Astrocyte of the hippocampus (primary cell): ENCODE measurements at regions not wholly inside any gene's neighbourhood (a gene's known extent, or its start where the extent isn't known, plus 50 kb on each side); places are given as distances from the start of the nearest gene placed in this dataset.

ENCODE experiments used
- DNase-seq: peaks from one replicate; pipeline ENCODE4 v3.0.0; 2011; ENCODE audit warnings: low read depth, low spot score

DNA sequence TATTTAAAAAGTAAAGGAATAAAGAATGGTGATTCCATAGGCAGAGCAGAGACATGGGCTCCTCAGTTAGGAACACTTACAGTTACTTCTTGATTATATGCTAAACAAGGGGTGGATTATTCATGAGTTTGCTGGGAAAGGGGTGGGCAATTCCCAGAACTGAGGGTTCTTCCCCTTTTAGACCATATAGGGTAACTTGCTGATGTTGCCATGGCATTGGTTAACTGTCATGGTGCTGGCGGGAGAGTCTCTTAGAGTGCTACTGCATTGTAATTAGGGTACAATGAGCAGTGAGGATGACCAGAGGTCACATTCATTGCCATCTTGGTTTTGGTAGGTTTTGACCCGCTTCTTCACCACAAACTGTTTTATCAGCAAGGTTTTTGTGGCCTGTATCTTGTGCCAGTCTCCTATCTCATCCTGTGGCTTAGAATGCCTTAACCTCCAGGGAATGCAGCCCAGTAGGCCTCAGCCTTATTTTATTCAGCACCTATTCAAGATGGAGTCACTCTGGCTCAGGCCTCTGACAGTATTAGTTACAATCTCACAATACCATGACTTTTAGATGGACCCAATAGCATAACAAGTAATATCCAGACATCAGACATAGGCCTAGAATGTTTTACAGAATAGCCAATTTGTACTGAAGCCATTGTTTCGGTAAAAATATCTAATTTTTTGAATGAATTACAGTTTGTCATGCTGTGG, 106.8 kb downstream of the ZBTB18 start:
- DNase-seq = peak; percentile 46

DNA sequence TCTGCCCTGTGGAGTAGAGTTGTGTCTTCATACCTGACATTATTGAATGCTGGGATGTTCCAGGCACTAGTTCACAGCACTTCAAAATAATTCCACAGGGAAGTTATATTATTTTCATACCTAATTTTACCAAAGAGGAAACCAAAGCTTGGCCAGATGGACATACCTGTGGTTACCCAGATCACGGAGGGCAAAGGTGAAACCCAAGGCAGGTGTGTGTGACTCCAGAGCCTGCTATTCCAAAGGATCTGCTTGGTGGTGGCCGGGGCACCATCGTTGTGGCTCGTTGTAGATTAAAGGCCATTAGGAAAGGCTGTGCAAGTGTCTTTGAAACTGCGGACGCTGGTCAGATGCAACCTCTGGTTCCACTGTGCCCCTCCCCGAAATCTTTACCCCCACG, 108.6 kb downstream of the ZBTB18 start:
- no peak for DNase-seq

DNA sequence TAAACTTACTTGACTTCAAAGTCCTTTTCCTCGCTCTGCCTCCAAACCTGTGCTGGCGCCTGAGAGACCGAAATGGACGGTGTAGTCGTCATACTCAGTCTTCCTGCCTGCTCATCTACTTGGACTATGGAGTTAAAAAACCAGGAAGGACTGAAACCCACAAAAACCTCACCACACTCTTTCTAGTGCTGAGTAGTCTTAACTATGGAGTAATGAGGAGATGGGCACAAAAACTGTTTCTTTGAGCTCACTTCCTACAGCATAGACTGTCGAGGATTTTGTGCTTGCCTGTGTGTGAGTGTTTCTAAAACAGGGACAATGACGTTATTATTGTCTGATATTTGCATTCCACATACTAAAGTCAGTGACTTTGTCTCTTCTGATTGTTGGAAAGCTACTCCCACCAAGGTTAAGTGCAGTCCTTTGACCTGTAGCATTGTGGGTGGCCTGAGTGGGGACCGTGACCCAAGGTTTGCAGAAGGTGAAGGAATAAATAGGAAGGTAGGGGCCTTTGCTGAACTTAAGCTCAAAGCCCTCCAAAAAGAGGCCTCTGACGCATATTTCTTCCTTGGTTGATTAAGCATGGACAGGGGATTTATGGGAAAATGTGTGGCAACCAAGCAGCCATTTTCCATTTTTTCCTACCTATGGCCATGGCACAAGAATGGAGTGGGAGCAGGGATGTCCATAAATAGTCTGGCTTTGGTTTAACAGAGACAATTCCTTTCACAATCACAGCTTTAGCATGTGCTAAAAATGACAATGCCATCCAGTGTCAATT, 109.6 kb downstream of the ZBTB18 start:
- DNase-seq = peak; percentile 22

DNA sequence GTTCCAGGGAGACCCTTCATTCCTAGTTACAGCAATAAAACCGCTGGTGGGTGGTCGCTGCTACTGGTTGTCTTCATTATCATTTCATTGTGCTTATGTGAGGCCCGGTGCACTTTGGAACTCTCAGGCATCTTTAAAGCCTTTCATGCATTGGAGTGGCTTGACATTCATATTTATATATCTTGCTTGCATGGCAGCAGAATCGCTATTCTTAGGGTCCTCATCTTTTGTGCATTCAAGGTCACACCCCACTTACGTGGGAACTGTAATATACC, 110.1 kb downstream of the ZBTB18 start:
- no peak for DNase-seq

DNA sequence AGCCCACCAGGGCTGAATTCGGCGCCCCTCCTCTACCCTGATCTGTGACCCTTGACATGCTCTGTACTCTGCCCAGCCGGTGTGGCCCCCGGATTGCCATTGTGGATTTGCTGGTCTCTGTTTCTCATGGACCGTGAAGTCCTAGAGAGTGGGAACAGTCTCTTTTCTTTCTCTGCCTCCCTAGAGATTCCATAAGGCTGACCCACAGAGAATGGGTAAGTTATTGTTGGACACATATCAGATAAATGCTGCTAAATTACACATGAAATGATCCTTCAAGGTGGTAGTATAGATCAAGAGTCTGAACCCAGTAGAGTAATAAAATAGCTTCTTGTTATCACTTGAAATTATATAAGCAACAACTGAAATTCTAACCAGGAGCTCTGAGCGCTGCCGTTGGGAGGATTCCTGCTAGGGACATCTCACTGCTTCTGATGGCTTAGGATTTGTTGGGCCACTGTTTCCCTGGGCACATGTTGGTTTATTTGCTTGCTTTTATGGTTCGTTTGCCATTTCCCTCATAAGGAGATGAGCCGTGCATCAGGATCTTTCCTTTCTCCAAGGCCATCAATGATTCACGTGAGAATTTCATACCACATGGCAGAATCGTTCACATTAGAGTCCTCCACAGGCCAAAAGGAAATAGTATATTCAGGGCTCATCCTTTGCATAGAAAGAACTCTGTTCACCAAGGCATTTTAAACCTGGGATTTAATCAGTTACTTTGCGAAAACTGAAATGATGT, 111.9 kb downstream of the ZBTB18 start:
- peak; percentile 21 for DNase-seq

DNA sequence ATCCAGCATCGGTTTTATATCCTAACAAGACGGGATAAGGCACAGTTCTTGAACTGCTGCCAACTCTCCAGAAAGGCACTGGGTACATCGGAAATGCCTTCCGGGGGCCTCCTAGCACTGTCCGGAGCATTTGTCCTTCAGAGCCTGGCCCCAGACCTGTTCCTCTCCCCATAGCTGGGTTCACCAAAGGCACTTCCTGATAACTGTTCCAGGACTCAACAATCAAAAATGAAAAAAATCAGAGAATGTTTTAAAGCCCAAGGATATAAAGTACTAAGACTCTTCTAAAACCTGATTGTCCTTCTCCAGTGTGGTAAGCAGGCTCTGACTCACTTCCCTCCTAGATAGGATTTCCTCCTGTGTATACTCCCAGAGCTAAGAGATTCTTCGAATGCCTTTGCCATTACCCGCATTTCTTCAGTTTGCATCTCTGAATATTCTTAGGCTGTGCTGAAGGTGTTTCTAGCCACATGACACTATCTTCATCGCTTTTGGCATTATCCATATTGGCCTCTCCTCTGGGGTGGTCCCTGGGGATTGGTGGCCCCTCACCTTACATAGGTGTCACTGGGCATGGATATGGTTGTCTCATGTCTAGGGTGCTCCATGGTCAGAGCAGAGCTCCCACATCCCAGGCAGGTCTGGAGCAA, 112.9 kb downstream of the ZBTB18 start:
- DNase-seq = peak; percentile 94

DNA sequence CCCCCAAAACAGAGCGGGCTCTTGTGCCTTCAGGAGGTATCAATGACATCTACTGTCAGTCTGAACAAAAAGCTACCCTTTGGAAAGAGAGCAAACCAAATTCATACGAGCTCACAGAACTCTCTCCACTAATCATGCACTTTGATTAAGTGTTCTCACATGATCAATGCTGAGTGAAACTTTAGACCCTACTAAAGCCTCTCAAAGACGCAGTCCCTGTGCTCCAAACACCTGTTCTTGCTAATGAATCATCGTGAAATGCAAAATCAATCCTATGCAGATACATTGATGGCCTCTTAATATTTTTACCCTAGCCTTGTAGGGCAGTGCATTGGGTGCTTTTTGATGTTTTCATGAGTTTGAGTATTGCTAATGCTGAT, 113.4 kb downstream of the ZBTB18 start:
- DNase-seq = no peak

DNA sequence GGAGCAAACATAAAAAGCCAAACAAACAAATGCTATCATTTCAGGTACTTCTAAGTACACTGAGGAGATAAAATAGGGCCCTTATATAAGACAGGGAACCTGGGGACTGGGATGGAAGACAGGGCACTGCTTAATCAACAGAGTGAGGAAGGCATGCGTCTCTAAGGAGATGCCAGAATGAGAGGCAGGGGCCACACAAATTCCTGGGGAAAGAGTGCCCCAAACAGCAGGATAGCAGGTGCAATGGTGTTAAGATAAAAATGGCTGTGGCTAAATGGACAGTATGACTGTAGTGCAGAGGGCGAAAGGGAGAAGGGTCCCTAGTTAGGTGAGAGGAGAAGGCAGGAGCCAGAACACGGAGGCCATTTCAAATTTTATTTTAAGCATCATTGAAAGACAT, 113.9 kb downstream of the ZBTB18 start:
- no peak for DNase-seq

DNA sequence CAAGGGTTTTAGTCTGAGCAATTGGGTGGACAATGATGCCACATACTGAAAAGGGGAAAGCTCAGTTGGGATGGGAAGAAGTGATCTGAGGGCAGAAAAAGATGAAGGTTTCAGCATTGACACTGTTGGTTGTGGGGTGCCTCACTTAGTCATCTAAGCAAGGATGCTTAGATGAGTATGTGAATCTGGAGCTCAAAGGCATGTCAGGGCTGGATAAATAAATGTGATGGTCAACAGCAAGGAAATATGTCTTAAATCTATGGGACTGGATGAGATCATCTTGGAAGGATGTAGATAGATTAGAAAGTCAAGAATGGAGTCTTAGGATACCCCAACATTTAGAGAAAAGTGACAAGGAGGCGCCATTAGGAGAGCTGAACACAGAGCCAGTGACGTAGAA, 114.6 kb downstream of the ZBTB18 start:
- no peak for DNase-seq

DNA sequence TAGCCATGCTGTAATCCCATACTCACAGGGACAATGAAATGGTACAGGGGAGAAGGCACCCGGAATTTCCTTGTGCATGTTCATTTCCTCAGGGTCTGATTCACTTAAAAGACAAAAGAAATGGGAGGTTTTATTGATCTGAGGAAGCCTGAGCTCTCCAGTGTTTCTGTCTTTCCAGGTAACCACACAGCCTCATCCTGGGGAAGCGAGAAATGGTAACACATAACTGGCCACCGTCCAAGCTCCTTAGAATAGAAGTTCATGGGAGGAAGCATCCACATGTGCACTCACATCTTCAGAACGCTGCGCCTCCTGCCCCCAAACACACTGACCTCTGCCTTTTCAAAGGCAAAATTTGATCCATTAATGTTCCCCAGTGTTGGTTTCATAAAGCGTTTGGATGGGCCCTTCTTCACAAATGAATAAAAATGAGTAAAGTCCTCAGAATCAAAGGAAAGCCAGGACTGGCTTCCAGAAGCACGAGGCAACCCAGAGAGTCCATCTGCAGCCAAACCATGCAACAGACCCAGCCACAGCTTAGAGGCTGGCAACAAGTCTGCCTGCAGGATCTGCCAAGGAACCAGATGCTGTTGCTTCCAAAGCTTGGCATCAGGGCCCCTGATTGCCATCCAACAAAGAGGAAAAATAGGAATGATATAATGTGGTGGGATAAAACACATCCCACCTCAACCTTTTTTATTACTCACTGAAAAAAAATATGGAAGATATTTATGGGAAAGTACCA, 120.3 kb downstream of the ZBTB18 start:
- no peak for DNase-seq

DNA sequence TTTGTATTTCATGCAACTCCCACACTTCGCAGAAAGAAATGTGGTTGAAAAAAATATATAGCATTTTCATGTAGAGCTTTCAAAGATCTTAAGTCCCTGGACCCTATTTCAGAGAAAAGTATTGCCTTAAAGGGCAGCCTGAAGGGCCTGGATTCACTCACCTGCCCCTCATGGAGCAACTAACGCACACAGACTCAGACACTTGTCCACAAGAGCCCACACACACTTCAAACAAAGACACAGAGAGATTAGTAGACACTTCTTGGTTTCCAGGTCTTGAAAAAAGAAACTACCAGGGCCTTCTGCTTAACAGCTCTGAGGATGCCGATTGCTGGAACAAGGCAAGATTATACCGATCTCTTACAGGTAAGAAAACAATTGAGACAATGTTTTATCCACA, 122.2 kb downstream of the ZBTB18 start:
- no peak for DNase-seq

DNA sequence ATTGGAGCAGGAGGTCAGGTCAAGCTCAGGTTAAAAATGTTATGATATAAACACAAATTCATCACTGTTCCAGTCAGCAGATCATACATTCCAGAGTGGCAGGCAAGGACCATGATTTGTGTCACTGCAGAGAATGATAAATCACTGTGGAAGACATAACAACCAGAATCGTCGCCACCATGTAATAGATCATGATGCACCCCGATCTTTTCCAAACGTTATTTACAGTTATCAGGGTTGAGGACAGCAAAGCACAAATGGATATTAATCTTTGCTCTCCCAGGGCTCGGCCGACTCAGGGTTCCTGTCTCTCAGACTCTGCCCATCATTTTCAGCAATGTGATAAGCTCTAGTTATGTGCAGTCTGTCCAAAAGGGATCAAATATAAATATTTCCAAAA, 122.7 kb downstream of the ZBTB18 start:
- DNase-seq = no peak

DNA sequence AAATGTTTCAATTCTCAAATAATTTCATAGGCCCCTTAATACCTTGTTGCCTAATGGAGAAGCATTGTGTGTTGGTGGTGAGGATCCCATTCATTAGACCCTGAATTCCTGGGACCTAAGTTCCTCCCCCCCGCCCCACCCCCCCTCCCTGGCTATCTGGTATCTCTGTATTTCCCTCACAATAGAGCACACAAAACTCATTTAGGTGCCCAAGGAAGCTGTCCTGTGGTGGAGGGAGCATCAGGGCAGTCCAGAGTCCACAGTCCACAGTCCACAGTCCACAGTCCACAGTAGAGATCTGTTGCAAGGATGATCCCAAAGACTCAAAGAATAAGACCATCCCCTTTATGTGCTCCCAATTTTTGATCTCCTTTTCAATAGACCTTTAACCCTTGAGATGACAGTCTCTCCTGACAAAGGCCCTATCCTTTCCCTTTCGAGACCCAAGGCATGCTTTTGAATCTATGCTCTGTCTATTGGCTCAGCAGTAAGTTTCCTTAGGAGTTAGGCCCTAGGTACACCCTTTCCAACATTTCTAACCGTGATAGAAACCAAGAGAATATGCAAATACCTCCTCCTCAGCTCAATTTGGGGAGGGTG, 123.9 kb downstream of the ZBTB18 start:
- DNase-seq = no peak

DNA sequence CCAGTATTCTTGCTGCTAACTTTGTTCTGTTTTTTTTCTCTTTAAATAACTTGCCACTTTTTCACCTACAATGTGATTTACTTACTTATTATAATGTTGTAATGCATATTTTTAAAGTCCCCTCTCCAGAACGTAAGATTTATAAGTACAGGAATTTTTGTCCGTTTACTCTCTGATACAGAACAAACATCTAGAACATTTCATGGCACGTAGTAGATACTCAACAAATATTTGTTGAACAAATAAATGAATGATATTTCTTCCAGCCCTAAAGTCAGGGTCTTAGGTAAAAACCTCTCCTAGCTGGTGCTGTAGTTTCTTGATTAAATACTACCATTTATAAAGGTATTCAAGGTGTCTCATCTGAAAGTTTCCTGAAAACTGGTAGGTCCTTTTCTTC, 125.1 kb downstream of the ZBTB18 start:
- DNase-seq = no peak

DNA sequence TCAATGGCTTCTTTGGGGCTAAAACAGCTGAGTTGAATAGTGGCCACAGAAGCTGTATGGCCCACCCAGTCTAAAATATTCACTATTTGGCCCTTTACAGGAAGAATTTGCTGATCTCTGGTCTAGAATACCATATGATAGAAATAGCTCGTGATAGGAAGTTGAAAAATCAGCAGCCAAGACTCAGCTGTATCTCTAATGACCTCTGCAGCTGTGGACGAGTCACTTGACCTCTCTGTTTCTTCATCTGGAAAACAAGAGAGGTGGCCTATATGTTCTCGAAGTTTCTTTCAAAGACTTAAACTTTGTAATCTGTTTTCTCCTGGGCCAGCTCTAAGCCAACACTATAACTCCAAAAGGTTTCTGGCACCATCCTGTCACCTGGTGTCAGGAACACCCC, 129.2 kb downstream of the ZBTB18 start:
- DNase-seq = no peak

DNA sequence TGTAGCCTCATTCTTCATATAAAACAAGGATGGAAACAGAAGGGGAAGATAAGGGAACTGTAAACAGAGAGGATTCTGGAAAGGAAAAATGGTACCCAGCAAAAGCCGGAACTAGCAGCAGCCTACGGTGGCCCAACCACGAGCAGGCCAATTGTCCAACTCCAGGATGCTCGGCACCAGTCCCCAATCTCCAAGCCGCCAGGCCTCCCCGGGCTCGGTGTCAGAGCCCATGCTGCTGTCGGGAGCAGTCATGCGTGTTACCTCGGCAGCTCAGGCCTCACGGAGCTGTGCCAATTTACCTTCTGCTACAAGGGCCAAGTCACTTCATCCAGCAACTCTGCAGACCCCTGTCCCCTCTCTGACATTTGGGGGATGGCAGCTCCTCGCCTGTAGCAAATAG, 130.8 kb downstream of the ZBTB18 start:
- DNase-seq = no peak

DNA sequence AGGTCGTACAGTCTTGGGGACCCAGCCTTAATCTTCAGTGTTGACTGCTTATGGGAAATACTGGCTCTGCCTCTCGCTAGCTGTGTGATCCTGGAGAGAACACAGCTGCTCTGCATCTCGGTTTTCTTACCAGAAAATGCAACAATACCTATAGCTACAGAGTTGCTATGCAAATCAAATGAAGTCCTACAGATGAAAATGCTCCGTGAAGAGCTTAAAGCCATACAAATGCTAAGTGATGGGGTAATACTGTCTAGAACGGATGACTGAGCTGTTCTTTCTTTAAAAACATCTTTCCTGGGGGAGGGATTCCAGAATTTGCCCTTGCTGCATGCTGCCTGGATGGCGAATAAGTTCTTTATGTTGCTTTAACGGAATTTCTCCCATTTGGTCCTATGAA, 132.0 kb downstream of the ZBTB18 start:
- no peak for DNase-seq

DNA sequence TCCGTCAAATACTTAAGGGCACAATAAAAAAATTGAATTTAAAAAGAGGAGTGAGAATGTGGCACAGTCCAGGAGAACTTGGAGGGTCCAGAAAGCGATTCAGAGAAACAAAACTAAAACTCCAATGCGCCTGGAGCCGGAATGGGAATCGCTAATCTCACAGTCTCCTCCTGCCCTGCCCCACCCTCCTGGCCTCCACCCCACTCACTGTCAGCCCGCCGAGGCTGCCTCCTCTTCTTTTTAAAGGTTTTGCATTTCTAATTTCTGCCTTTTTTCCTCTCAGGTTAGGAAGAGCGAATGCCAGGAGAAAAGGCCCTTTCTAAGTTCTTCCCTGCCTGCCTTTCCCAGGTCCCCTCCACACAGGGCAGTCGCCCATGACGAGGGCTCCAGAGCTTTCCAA, 135.3 kb downstream of the ZBTB18 start:
- DNase-seq = no peak

DNA sequence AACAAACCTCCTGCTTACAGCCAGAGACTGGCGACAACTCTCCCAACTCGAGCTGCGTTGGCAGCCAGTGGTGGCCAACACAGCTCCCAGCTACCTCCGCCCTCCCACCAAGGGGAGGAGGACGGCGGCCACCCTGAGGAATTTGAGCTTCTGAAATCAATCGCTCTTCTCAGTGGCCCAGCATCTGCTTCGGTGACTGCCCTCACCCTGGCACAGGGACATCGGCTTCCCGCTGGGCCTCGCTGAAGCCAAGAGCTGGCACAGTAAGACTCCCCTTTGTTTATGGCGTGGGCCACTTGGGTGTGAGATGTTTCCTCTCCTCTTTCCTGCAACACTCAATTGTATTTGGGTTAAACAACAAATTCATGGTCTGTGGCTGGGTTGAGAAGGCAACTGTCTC, 136.2 kb downstream of the ZBTB18 start:
- no peak for DNase-seq

DNA sequence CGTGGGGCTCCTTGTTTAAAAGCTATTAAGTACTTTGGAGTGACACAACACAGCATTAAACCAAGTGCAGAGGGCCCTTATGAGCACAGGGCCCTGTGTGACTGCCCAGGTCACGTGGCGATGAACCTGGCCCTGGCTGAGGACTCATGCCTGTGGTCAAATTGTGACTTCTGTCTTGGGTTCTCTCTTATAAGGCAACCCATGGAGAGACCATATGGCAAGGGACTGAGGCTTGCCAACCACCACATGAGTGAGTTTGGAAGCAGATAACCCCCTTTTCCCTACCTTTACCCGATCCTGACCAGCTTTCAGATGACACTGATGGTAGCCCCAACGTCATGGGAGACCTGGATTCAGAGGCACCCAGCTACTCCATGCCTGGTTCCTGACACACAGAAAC, 140.5 kb downstream of the ZBTB18 start:
- no peak for DNase-seq

DNA sequence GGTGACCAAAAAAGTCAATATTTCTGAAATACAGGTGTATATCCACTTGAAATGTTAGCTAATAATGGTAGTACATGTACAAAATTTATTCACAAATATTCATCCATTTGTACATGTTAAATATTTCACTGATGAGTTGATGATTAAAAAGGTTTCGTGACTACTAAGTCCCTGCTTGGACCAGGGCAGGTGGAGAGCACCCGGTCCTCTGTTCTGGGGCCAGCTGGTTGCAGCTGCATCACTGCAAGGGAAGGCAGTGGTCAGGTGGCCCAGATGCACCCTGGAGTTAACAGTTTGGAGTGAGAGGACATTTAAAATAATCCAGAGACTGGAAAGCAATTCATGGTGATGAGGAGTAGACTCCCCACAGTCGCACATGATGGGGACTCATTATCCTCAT, 141.2 kb downstream of the ZBTB18 start:
- no peak for DNase-seq
